Stomach (tissue), 4 donors: ENCODE measurements at regions not wholly inside any gene's neighbourhood (a gene's known extent, or its start where the extent isn't known, plus 50 kb on each side); places are given as distances from the start of the nearest gene placed in this dataset.

Experiments
- EP300 ChIP-seq: sonication (generic); formaldehyde crosslinking; IDR thresholded peaks from one replicate; pipeline ENCODE4 v1.6.1; 2017; ENCODE audit warnings: antibody characterized with exemption
- POLR2A ChIP-seq, 4 donors: fragments of 450-650 bp; IDR thresholded peaks; one replicate each; pipeline ENCODE4 v1.6.1; 2016; ENCODE audit warnings: antibody characterized with exemption in 4 of 4, control low read depth in 2 of 4, mild to moderate bottlenecking in 1 of 4, moderate library complexity in 1 of 4
- POLR2AphosphoS5 ChIP-seq, 3 donors: sonication (generic); formaldehyde crosslinking; IDR thresholded peaks; one replicate each; pipeline ENCODE4 v1.6.1; 2016; ENCODE audit warnings: antibody characterized with exemption in 3 of 3
- TF ChIP-seq, protein P1 (sequence below), 7 experiments: fragments of 450-650 bp in 4 of 7; fragments of 200-600 bp in 3 of 7; sonication (generic) in 3 of 7; IDR thresholded peaks; one replicate each; pipeline ENCODE4 v1.5.1; 2016 to 2019; ENCODE audit warnings: antibody characterized with exemption in 7 of 7, control low read depth in 2 of 7, mild to moderate bottlenecking in 1 of 7

DNA sequence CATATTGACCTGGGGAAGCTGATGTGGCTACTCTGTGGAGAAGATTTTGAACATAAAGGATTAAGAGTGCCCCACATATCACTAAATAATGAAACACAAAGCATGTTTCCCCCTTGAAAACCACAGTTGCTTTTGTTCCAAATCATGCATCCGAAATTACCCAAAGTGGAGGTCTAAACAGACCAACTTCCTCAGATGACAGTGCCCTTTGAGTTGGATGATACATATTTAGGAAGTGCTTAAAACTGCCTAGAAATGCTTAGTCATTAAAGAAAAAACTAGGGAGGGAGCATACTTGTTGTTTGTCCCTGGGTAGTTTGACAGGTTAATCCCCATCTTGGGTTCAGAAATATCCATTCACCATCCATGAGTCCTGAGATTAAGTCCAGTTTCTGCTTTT, 1070.3 kb downstream of the SUCLG1 start:
- TF ChIP-seq POLR2A (IDR thresholded peaks at IDR 0.05) (no peak), EP300 (no peak), POLR2AphosphoS5 (IDR thresholded peaks at IDR 0.05) (no peak)
- TF ChIP-seq, protein P1, sequence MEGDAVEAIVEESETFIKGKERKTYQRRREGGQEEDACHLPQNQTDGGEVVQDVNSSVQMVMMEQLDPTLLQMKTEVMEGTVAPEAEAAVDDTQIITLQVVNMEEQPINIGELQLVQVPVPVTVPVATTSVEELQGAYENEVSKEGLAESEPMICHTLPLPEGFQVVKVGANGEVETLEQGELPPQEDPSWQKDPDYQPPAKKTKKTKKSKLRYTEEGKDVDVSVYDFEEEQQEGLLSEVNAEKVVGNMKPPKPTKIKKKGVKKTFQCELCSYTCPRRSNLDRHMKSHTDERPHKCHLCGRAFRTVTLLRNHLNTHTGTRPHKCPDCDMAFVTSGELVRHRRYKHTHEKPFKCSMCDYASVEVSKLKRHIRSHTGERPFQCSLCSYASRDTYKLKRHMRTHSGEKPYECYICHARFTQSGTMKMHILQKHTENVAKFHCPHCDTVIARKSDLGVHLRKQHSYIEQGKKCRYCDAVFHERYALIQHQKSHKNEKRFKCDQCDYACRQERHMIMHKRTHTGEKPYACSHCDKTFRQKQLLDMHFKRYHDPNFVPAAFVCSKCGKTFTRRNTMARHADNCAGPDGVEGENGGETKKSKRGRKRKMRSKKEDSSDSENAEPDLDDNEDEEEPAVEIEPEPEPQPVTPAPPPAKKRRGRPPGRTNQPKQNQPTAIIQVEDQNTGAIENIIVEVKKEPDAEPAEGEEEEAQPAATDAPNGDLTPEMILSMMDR (IDR thresholded peaks at IDR 0.05) = no peak
